Activated CD4-positive, alpha-beta T cell treated with anti-CD3 and anti-CD28 coated beads, Interleukin-2, amount 50 U/mL, for 24 hours (primary cell): ENCODE measurements at regions not wholly inside any gene's neighbourhood (a gene's known extent, or its start where the extent isn't known, plus 50 kb on each side); places are given as distances from the start of the nearest gene placed in this dataset.

ENCODE experiments used
- DNase-seq, 2 donors: peaks; one replicate each; pipeline ENCODE4 v3.0.0-alpha.2; 2020; ENCODE audit warnings: low read depth in 1 of 2, low spot score in 1 of 2

DNA sequence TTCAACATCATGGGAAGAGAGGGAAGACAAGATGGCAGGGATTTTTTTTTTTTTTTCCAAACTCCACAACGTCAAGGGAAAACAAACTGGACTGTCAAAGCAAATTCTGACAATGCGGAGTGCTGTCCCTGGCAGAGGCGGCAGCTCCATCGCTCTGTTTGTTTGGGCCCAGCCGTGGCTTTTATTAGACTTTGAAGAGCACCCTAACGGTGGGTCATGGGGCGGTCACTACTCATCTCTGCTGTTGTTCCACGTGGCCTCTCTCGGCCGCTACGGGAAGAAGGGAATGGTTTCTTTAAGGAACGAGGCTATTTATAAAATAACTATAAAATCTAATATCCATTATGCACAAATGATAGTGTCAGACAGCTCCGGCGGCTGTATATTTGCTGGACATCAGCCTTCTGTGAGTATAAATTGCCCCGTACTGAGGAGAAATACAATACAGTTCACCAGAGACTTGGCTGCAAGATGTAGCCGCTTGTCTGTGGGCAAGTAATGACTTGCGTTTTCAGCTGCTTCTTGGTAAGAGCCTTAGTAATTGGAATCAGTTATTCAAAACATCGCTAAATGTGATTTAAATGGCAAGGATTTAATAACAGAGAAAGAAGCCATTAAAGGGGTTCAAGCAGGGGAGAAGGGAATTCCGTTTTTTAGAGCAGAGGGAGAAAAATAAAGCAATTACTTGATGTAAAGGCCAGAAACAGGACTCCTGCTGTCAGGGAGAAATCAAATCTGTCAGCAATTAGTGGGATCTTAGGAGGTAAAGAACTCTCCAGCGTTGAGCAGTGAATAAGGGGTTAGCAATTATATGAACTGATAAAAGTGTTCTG lies 61.7 kb upstream of the RAB11FIP2 start:
- no peak for DNase-seq

DNA sequence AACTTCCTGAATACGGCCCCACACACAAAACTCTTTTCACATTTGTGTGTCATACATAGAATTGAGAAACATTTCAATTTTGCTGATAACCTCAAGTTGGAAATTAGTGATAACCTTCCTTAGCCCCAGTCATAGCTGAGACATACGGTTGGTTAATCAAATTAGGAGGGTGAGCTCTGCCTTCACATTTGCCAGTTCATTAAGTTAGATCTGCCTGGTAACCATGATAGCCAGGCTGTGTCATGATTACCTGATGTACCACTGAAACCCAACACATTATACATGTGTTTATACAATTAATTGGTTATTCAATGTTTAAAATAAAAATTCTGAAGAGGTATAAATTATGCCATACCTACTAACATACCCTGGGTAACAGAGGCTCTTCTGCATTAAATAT lies 60.8 kb upstream of the RAB11FIP2 start:
- DNase-seq: no peak

DNA sequence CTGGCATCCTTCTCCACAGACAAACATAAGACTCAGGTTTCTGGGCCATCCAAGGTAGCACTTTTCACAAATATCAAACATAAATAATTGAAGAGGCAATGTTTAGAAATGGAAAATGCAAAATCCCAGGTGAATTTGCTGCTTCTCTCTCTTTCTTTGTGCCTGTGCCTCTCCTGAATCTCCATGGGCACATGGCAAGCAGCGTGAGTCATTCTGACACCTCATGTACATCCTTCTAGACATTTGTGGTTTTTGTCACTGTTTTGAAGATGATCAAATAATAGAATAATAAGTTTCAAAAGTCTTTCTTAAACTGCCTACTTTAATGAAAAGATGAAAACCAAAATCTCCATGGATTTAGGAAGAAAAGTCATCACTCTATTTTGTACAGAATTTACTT lies 60.3 kb upstream of the RAB11FIP2 start:
- no peak for DNase-seq

DNA sequence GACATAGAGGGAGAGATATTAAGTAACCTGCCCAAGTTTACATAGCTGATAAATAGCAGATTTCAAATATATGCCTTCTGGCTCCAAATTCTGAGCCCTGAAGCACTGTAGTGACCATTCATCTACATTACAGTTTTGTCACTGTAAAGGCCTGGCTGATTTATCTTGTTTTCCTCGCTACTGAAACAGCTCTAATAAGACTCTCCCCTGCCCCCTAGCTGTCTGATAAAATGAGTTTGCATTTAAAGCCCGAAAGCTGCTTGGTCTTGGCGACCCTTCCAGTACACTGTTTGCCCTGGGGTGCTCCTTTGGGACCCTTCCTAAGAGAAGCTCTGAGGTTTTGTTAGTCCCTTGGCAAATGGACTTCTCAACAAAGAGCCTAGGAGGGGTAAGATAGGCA lies 59.7 kb upstream of the RAB11FIP2 start:
- DNase-seq: no peak

DNA sequence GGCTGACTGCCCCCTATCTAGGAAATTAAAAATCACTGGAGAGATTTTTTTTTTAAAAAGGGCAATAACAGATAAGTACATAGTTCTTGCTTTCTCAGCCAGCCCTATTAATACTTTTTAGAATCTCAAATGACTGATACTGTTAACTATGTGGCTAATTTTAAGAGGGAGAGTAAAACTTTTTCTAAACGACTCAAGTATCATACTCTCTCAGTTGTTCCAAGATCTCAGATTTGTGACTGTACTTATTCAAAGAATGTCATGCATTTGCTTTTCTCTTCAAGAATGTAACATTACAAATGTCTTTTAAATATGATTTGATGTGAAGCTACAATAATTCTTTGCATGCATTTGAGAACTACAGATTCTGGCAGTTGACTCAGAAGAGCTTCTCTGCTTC lies 55.4 kb upstream of the RAB11FIP2 start:
- DNase-seq: no peak

DNA sequence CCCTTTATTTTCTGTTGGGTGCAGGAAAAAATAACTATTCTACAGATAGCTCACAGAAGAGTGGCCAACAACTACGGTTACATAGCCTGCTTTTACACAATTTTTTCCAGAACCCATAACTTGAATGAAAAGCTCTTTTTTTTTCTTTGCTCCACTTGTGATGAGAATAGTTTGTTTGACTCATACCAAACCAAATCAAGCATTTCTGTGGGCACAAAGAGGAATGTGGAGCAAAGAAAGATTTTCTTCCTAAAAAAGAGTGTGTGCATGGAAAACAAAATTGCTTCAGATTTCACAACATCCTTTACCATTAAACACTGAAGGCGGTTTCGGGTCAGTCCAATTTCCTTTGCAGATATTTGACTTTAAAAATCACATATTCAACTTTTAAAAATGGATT lies 54.8 kb upstream of the RAB11FIP2 start:
- DNase-seq: no peak
